UCSD-AML1 (cell line): ENCODE measurements at regions not wholly inside any gene's neighbourhood (a gene's known extent, or its start where the extent isn't known, plus 50 kb on each side); places are given as distances from the start of the nearest gene placed in this dataset.

ENCODE experiments used
- DNase-seq: peaks from one replicate; lab custom pipeline; 2025; ENCODE audit not compliant: unreplicated experiment; lab: John Stamatoyannopoulos, UW

DNA sequence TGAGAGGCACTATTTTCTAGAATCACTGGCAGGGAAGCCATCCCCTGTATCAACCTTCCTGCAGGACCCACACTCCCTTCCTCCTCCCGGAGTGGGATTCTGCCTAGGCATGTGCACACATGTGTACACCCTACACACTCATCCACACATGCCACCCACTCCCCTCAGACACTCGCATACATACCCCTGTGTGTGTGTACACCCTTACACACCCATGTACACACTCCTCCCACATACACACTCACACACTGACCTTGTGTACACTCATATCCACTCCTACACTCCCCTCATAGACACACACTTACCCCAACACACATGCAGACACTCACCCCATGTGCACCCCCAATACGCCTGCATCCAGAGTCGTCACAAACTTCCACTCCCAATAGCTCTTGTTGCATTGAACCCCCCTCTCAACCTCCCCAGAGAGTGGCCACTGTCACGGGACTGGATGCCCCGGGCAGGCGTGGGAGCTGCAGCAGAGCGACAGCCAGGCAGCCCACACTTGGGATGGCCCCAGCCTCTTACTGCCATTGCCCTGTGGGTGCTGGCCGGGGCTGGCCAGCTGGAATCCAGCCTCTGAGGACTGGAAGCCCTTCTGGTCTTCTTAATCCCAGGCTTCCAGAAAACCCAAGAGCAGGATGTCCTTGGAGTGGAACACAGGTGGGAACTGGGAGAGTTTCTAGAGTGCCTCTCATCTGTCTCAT lies 251.0 kb downstream of the LOXHD1 start:
- no peak for DNase-seq

GRCh38 chr18:46406539-46406932 lies 250.5 kb downstream of the LOXHD1 start:
- no peak for DNase-seq

GRCh38 chr18:46407486-46408166 lies 249.4 kb downstream of the LOXHD1 start:
- no peak for DNase-seq

DNA sequence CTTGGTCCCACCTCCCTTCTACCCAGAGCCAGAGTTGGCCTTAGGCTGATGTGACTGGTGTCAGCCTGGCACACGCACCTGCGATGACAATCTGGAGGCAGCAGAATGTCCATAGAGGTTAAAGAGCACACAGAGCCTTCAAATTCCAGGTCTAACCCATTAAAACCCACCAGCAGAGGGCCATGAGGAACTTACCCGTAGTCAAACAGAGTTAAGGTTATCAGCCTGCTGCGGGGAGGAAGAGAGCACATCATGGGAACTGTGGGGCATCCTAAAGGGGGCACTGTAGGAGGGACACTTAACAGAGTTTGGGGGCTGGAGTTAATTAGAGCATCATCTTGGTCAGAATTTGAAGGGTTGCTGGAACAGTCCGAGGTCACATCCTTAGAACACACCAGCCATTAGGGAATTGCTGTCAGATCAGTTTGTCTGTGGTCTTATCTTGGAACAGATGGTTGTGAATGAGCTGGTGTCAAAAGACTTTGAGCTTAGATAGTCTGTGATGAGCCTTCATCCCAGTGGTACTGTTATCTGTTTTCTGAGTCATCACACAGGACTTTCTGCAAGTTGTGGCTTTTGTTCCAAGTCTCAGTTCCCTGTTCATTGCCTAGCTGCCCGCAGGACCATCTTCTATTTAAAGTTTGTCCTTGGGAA lies 248.6 kb downstream of the LOXHD1 start:
- no peak for DNase-seq

DNA sequence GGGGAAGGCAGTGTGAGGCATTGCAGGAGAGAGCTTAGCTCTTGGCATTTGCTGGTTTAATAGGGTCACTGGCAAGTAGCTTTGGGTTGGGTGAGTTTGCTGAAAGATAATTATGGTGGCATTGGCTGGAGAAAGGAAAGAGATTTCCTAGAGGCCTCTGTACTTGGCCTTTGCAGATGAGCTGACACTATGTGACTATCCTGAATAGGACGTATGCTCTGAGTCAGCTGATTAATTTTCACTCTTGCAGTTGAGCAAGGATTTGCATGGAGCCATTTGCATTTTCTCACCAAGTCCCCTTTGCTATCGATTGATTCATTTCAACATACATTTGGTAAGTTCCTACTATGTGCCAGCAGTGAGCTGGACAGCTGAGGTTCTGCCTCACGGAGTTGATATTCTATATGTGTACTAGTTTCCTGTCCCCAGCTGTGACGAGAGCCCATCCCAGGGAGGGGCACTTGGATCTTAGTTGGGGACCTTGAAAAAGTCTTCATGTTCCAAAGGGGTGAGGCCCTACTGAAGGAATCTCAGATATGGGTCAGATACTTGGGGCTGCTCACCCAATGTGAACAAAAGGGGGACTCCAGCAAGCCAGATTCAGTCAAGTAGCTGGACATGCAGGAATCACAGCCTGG lies 245.7 kb downstream of the LOXHD1 start:
- DNase-seq, result no peak

DNA sequence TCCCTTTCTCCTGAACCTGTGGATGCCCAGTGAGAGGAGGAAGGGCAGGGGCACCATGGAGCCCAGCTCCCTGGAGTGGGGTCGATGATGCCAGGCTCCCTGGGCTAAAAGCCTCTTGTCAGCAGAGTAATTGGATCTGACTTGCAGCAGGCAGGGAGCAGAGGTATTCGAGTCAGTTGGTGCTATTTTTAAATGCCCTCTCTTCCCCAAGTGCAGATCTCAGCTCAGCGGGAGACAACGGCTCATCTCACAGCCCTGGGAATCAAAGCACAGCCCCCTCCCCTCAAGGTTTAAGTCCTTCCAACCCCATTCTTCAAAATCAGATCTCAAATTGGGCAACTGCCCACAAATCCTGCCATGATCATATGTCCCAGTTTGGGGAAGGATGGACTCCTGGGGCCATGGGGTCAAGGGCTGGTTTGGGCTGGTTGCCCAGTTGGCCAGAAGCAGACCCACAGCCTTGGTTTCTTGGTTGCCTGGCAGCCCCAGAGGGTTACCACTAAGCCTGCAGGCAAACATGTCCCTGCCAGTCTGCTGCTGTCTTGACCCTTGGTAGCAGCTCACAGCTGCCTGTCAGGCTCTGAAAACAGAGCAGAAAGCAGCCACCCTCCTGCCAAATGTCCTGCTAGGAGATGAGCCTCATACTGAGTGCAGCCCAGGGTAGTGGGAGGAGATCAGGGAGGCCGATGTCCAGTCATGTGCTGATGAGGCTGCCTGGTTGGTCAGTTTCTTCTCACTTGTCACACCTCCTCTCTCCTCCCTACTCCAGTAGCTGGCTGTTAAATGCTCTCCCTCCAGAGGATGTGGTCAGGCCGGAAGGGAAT lies 244.9 kb downstream of the LOXHD1 start:
- DNase-seq, result no peak

- no peak for DNase-seq
Observed at GRCh38 chr18:46412916-46413315, 244.1 kb downstream of the LOXHD1 start.

DNA sequence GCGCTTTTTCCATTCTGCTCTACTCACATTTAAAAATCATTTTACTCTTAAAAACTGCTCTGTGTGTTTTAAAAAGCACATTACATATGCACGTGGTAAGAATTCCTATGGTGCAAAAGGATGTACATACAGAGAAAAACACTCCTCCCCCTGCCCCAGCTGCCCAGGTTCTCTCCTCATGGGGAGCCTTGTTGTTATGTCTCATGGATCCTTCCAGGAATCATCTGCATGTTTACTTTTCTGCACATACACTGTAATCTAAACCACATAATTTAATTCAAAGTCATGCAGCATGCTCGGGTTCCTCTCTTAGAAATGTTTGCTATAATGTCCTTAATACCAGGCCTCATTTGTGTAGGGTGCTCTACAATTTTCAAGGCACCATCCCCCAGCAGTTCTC lies 243.3 kb downstream of the LOXHD1 start:
- DNase-seq, result no peak

GRCh38 chr18:46414863-46415262 lies 242.2 kb downstream of the LOXHD1 start:
- no peak for DNase-seq

- no peak for DNase-seq
Observed at GRCh38 chr18:46415532-46416252, 241.3 kb downstream of the LOXHD1 start.

DNA sequence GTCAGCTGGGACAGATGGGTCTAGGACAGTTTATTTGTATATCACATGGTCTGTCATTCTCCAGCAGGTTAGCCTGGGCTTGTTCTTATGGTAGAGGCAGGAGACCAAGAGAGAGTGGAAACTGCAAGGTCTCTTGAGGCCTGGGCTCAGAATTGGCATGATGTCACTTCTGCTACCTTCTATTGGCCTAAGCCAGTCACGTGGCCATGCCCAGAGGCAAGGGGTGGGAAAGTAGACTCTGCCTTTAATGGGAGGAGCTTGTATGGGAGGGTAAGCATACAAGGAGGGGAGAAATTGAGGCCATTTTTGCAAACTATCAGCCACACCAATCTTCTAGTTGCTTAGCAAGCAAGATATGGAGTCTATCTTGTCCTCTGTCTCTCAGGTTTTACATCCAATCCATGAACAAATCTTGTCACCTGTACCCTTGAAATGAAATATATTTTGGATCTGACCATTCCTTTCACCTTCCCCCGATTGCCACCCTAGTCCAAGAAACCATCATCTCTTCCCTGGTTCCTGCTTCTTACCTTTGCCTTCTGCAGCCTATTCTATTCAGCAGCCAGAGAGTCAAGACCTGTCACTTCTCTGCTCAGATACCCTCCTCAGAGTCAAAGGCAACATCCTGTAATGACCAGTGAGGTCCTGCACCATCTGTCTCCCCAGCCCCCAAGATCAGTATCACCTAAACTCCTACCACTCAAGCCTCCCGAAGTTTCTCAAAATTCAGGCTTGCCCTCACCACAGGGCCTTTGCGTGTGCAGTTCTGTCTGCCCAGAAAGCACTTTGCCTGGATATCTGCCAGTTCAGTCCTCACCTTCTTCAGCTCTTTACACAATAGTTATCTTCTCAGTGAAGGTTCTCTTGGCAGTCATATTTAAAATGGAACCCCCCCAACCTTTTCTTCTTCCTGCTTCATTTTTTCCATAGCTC lies 240.0 kb downstream of the LOXHD1 start:
- DNase-seq, result no peak

- DNase-seq, result no peak
Observed at GRCh38 chr18:46418663-46419260, 238.3 kb downstream of the LOXHD1 start.

DNA sequence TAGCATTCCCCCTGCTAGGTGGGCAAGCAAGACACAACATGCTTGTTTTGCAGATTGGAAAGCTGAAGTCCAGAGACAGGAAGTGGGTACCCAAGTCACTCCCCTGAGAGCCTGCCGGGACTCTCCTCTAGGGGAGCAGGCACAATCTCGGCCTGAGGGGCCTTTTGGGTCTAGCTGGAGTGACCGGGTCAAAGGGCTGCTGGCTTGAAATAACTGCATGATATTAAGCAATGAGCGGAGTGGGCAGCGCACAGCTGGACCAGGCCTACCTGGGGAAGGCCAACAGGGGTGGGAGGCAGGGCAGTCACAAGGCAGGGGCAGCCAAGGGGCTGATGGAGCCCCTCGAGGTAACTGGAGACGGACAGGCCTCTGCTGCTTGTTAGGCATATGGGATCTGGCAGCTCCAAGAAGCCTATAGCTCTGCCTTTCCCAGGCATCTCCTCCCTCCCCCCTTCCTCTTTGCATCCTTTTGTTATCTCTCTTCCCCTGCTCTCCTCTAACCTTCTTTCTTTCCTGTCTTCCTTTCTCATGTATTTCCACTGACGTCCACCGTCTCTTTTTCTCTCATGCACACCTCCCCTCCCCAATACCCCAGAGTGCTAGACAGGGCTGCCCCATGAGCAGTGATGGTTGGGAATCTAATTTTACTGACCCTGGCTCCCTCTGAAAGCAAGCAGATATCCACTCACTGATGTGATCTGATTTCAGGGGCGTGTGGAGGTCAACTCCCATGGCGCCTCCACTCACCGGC lies 237.5 kb downstream of the LOXHD1 start:
- no peak for DNase-seq

GRCh38 chr18:46421973-46422551 lies 235.0 kb downstream of the LOXHD1 start:
- DNase-seq, result no peak

DNA sequence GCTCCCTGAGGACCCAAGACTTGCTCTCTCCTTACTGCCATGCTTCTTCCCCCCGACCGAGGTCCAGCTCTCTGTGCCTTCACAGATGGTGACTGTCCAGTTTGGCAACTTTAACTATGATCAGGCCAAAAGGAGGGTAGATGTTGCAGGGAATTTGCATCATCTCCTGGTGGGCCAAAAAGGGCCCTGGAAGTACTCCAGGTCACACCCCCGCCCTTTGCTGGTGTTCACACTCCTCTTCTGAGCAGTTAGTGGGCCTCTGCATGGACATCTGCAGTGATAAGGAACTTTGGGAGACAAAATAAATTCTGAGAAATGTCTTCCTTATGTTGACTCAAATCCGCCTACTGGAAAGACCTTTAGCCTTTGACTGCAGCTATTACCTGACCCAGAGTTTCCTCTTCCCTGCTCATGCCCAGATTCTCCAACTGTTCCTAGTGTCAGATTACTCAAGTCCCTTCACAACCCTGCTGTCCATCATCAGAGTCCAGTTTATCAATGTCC lies 234.4 kb downstream of the LOXHD1 start:
- DNase-seq, result no peak

GRCh38 chr18:46423226-46423805 lies 233.7 kb downstream of the LOXHD1 start:
- DNase-seq, result no peak

DNA sequence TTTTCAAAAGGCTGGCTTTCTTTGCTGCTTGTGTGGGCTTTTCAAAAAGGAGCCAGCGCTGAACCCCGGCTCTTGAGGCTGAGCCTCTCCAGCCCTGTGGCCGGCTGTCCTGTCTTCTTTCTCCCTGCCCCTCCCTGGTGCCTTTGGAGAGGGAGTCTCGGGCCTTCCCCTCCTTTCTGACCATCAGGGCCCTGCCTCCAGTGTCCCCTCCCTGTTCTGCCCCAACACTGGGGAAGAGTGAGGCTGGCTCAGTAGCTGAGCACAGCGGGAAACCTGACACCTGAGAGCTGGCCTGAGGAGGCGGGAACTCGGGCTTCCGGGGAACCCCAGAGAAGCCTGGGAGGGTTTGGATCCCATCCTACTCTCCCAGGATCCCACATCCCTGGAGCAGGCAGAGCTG lies 232.1 kb downstream of the LOXHD1 start:
- DNase-seq, result no peak
